HEK293T (cell line): ENCODE measurements at regions not wholly inside any gene's neighbourhood (a gene's known extent, or its start where the extent isn't known, plus 50 kb on each side); places are given as distances from the start of the nearest gene placed in this dataset.

Source experiments
- BHLHE40 ChIP-seq: fragments of 450-650 bp; IDR thresholded peaks from 2 replicates; pipeline ENCODE4 v1.6.1; 2016; ENCODE audit warnings: mild to moderate bottlenecking, moderate library complexity, borderline replicate concordance
- FOXM1 ChIP-seq: fragments of 450-650 bp; IDR thresholded peaks from 2 replicates; pipeline ENCODE4 v1.6.1; 2017; ENCODE audit warnings: mild to moderate bottlenecking, borderline replicate concordance
- NFRKB ChIP-seq: fragments of 450-650 bp; IDR thresholded peaks from 2 replicates; pipeline ENCODE4 v1.6.1; 2016; ENCODE audit warnings: mild to moderate bottlenecking, moderate library complexity
- PKNOX1 ChIP-seq: fragments of 450-650 bp; IDR thresholded peaks from 2 replicates; pipeline ENCODE4 v1.6.1; 2016

GRCh38 chr1:18009478-18009961 lies 98.1 kb upstream of the IGSF21 start:
- no peak for TF ChIP-seq BHLHE40
- no peak for TF ChIP-seq NFRKB
- TF ChIP-seq PKNOX1: no peak
- TF ChIP-seq FOXM1: no peak
